NCI-H748 (cell line): ENCODE measurements at regions not wholly inside any gene's neighbourhood (a gene's known extent, or its start where the extent isn't known, plus 50 kb on each side); places are given as distances from the start of the nearest gene placed in this dataset.

Experiments used
- DNase-seq: peaks from one replicate; lab custom pipeline; 2025; ENCODE audit not compliant: unreplicated experiment; lab: John Stamatoyannopoulos, UW

DNA sequence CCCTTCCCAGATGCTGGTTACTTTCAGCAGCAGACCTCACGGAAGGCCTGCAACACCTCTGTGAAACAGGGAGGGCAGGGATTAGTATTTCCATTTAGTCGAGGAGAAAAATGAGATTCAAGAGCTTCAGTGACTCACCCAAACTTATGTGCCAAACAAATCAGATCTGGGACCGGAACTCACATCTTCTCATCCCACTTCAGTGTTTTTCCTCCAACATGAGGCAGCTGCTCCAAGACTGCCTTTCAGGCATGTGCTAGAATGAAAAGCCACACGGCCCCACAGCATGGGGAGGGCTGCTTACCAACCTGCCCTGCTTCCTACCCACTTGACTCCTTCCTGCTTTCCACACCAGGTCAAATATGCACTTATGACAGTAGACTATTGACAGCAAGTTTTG lies 129.4 kb upstream of the SLC24A5 start:
- no peak for DNase-seq

DNA sequence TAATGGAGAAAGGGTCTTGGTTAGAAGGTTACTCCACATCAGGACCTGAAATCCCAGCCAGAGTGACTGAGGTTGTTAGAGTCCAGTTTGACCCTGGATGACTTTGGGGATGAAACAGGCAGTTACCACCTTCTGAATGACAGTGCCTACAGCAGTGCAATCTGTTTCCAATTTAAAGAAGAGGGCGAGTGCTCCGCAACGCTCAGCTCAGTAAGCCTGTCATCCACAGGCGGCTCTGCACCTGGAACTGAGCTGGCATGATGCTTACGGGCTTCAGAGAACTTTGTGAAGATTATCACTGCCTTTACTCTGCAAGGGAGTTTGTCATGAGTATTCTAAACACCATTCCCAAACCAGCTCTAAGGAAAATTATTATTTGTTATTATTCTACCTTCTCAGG lies 127.7 kb upstream of the SLC24A5 start:
- DNase-seq, result no peak

- no peak for DNase-seq
These were observed 123.4 kb upstream of the SLC24A5 start for GRCh38 chr15:47997195-47998080.

DNA sequence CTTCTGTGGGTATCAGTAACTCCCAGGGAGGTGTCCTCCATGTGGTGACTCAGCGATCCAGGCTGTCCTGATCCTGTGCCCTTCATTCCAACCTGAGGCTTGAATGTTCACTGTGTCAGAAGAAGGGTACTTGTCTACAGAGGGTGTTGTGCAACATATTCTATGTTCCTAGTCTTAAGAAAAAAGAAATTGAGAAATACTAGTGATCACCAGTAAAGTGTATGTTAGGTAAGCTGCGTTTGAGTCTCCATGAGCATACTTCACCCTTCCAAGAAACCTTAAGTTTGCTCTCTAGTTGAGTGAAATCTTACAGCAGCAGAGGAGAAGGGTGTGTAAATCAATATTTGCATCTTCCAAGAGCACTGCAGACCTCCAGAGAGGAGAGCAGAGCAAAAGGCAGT lies 122.2 kb upstream of the SLC24A5 start:
- DNase-seq, result no peak

DNA sequence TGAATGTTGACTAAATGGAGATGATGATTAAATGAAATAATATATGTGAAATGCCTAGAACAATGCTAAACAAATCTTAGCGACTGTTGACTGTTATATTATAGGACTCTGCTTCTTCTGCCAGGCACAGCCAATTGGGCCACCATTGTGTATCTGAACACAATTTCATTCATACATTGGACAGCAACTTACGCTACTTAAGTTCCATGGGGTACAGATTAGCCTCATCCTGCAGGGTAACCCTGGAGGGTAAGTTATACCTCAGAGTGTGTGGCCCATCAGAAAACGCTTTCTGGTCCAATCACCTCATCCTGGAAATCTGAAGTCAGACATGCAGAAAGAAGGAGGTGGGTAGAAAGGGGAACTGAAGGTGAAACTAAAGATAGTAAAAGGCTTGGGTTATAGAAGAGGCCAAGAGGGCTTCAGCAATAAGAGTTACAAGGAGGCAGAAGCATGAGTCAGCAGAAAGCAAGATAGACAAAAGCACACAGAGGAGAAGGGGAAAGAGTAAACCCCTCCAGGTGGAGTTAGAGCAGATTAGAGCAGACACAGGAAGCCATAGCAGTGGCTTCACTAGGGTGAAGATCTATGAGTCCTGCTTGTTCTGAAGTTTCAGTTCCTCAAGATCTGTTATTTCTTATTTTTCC lies 119.3 kb upstream of the SLC24A5 start:
- DNase-seq, result no peak

GRCh38 chr15:48002767-48003166 lies 118.0 kb upstream of the SLC24A5 start:
- peak; percentile 32 for DNase-seq

DNA sequence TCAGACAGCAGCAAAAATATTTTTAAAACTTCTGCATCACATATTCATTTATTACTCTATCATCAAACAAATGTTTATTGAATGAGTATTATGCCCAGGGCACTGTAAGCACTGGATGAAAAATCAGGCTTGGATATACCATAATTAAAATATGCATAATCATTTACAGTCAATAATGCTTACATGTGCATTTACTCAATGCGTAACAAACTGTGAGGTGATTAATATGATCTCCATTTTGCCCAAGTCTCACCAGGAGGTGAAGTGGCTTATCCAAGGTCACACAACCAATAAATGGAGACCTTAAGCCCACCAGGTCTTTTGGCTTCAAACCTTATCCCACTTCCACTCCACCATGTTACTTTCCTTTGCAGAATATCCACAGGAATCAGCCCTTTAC lies 117.3 kb upstream of the SLC24A5 start:
- DNase-seq, result no peak

DNA sequence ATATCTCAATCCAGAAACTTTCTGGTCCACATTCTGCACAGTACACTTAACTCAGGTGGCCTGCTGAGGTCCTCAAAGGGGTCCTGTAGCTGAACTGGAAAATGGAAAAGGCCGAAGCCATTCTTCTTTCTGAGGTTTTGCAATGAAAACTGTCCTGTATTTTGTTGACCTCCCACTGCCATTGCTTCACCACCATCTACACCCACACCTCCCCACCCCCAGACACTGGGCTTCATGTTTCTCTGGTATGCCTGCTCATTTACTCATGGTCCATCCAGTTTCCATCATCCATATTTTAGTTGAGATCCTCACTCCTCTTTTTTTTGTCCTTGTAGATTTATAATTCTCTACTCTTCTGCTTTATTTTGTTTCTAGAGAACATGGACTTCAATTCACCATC lies 115.7 kb upstream of the SLC24A5 start:
- no peak for DNase-seq

- DNase-seq, result no peak
These were observed 114.7 kb upstream of the SLC24A5 start for GRCh38 chr15:48006031-48006511.

DNA sequence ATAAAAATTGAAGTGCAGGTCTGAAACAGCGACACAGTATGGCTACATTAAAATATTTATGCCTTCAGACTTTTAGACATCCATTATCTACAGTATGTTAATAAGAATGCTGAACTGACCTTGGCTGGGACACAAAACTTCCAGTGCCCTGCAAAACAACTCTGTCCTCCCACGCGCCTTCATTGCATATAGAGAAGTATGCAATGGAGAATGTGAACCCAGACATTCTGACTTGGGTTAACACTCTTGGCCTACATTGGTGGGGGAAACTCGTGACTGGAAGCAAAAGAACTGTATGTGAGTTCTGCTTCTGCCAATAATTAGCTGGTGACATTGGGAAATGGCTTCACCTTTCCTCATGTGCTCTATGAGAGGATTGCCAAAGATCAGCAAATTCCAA lies 110.5 kb upstream of the SLC24A5 start:
- DNase-seq, result no peak

DNA sequence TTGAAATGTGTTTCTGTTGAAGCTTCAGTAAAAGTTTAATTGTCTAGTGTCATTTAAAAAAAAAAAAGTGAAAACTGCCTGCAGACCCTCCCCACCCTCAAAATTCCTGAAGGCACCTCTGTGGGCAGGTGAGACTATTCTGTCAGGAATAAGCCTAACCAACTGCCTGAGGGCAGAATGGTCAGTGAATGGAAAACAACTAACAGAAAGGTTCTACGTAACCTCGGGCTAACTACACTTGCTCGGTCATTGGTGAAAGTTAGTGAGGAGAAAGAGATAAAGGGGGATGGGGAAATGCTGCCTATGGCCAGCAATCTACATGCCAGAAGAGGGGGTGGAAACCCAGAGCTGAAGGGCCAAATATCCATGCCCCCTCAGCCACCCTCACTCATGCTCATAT lies 108.6 kb upstream of the SLC24A5 start:
- no peak for DNase-seq

DNA sequence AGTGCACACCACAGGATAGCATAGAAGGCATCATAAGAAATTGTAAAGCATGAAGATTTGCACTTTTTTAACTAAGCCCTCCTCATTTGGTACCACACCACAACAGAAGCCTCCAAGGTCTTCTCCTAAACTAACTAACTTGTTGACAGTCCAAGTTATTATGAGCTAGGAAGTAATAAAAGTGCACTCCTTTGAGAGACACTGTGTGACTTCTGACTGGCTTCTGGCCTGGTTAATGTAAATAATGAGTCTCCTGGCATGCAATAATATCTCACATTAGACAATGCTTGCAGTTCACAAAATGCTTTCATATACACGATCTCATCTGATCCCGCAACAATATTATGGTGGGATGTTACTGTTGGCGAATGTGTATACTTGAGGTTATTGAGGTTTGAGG lies 103.9 kb upstream of the SLC24A5 start:
- DNase-seq, result no peak

- DNase-seq, result no peak
These were observed 103.0 kb upstream of the SLC24A5 start for GRCh38 chr15:48017747-48018146.

DNA sequence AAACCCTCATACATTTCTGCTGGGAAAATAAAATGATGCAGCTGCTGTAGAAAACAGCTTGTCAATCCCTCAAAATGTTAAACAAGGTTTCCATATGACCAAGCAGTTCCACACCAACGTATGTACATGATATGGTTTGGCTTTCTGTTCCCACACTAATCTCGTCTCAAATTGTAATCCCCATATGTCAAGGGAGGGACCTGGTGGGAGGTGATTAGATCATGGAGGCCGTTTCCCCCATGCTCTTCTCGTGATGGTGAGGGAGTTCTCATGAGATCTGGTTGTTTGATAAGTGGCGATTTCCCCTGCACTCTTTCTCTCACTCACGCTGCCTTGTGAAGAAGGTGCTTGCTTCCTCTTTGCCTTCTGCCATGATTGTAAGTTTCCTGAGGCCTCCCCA lies 100.6 kb upstream of the SLC24A5 start:
- DNase-seq, result no peak

- no peak for DNase-seq
These were observed 99.3 kb upstream of the SLC24A5 start for GRCh38 chr15:48021336-48022086.

DNA sequence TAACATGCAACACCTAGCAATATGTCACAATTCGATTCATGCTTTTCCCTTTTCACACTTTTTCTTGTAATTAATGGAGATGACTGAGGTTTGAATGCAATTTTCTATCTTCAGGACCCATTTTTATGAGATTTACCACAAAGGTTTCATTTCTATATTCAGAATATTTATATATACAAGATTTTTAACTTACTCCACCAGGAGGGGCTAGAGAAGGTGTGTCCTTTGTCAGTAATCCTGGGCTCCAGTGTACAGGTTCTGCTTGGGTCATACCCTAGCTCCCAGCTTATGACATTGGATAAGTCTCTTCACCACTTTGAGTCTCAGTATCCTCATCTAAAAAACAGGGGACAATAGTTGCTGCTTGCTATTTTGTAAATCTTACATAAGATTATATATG lies 95.7 kb upstream of the SLC24A5 start:
- DNase-seq, result peak; percentile 1

- DNase-seq, result no peak
These were observed 92.1 kb upstream of the SLC24A5 start for GRCh38 chr15:48028712-48029111.

DNA sequence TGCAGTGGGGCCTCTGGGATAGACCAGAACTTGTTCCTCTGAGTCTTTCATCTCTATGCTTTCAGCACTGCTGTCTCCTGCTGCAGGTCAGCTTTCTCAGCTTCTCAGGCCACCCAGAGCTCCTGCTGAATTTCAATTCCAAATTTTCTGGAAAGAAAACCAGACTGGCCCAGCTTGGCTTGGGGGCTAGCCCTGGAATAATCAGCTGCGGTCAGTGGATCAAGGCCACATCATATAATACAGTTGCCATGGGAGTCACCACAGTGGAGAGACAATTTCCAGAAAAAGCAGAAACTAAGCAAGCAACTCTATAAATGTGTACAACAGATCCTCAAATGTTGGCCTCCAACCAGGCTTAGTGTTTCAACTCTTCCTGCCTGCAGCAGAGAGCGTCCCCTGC lies 91.1 kb upstream of the SLC24A5 start:
- no peak for DNase-seq

- DNase-seq, result no peak
These were observed 89.3 kb upstream of the SLC24A5 start for GRCh38 chr15:48031466-48031865.

DNA sequence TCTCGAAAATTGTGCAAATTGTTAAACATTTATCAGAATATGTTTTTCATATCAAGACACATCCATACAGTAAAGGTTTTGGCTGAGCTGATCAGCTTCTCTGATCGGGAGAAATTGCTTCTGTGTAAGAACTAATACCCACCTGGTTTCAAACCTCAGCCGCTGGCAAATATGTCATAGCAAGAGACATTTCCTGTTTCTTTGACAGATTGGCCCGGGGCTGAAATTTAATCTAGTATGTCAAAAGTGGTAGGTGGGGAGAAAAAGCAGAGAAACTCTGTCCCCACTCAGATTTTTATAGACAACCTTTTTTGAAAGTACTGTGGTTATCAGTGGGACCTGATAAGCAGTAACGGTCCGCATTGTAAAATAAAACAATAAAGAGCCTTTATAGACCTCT lies 88.8 kb upstream of the SLC24A5 start:
- no peak for DNase-seq

DNA sequence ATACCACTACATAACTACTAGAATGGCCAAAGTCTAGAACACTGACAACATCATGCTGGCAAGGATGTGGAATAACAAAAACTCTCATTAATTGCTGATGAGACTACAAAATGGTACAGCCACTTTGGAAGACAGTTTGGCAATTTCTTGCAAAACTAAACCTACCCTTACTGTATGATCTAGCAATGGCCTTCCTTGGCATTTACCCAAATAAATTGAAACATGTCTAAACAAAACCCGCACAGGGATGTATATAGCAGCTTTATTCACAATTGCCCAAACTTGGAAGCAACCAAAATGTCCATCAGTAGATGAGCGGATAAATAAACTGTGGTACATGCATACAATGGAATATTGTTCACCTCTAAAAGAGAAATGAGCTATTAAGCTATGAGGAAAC lies 87.9 kb upstream of the SLC24A5 start:
- no peak for DNase-seq

GRCh38 chr15:48038221-48038620 lies 82.6 kb upstream of the SLC24A5 start:
- DNase-seq, result no peak
